ENCODE measurements at regions not wholly inside any gene's neighbourhood (a gene's known extent, or its start where the extent isn't known, plus 50 kb on each side); places are given as distances from the start of the nearest gene placed in this dataset.

DNA sequence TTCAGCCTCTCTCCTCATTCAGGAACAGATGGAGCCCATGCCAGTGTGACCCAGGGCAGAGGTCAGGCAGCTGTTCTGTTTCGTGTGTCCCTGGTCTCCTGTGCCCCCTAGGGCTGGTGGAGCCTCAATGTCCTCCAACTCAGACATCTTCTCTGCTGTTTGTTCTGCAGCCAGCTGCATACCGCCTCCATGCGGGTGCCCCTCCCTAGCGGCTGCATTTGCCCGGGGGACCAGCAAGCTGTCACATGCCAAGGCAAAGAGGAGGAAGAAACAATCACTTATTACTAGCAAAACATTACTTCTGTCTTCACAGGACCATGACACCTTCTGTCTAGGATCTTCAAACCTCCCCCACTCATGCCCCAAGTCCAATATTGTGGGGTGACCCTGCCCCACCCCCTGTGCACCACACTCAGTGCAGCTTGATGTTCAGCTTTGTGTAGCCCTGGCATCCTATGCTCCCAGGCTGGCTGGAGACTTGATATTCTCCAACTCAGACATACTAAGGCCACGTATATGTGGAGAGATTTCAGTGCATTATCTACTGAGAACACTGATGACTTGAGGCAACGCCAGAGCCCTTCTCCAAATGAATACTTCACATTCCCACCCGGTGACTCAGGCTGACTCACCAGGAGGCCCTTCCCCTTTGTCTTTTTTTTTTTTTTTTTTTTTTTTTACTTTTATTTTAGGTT lies 188.9 kb downstream of the SKIDA1 start:
- TF ChIP-seq, protein P1, sequence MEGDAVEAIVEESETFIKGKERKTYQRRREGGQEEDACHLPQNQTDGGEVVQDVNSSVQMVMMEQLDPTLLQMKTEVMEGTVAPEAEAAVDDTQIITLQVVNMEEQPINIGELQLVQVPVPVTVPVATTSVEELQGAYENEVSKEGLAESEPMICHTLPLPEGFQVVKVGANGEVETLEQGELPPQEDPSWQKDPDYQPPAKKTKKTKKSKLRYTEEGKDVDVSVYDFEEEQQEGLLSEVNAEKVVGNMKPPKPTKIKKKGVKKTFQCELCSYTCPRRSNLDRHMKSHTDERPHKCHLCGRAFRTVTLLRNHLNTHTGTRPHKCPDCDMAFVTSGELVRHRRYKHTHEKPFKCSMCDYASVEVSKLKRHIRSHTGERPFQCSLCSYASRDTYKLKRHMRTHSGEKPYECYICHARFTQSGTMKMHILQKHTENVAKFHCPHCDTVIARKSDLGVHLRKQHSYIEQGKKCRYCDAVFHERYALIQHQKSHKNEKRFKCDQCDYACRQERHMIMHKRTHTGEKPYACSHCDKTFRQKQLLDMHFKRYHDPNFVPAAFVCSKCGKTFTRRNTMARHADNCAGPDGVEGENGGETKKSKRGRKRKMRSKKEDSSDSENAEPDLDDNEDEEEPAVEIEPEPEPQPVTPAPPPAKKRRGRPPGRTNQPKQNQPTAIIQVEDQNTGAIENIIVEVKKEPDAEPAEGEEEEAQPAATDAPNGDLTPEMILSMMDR (conservative IDR thresholded peaks at IDR 0.05 in 1 of 2, IDR thresholded peaks at IDR 0.05 in 1 of 2; ENCODE audit: low read depth in 1 of 2, low read length in 2 of 2), result no peak
- TF ChIP-seq EZH2 (IDR thresholded peaks at IDR 0.05; ENCODE audit: low read length, missing control alignments), result no peak
